Endothelial cell of umbilical vein (primary cell): ENCODE measurements at regions not wholly inside any gene's neighbourhood (a gene's known extent, or its start where the extent isn't known, plus 50 kb on each side); places are given as distances from the start of the nearest gene placed in this dataset.
"Not testable (repeated sequence)": the region's sequence is repeated elsewhere in the genome, so short reads cannot be mapped to it uniquely, and the experiment has no call there.

Source experiments
- BruUV-seq: library from RNA; stranded (reverse); fragments of 400-500 nt; replicated peaks from 2 replicates; lab custom pipeline; 2021; lab: Mats Ljungman, UMichigan
- CTCF ChIA-PET: fragments of 300-600, 350-600 bp; sonication (Branson Sonifier 250); formaldehyde crosslinking; loops from one replicate; lab custom pipeline; 2021; ENCODE audit warnings: antibody characterized with exemption, inconsistent platforms; lab: Charles Lee
- POLR2A ChIA-PET: fragments of 300-600, 350-600 bp; sonication (Branson Sonifier 250); formaldehyde crosslinking; loops from one replicate; lab custom pipeline; 2021; ENCODE audit warnings: antibody characterized with exemption, inconsistent platforms; lab: Charles Lee
- DNase-seq: peaks from one replicate; pipeline ENCODE4 v3.0.0-alpha.2; 2011; ENCODE audit warnings: low read depth, low spot score
- FAIRE-seq: peaks from 2 replicates; lab custom pipeline; 2011; peaks lifted over from hg19 to GRCh38; lab: Jason Lieb, UNC
- H2AFZ ChIP-seq: 2 replicates; pipeline ENCODE4 v1.6.0; 2012; ENCODE audit warnings: low read depth, low read length, control low read depth, inconsistent platforms
- H3K27ac ChIP-seq: 2 replicates; pipeline ENCODE4 v1.5.1; 2011; ENCODE audit warnings: low read depth, mild to moderate bottlenecking, control low read depth, low read length, moderate library complexity; ENCODE audit not compliant: insufficient read depth
- H3K27me3 ChIP-seq, 2 experiments: 2 replicates each; pipeline versions ENCODE4 v1.6.0 to v1.6.1; 2011; ENCODE audit warnings: low read length in 2 of 2, mixed read lengths in 1 of 2; ENCODE audit not compliant: control insufficient read depth in 2 of 2, insufficient read depth in 2 of 2
- H3K36me3 ChIP-seq, 2 experiments: 2 replicates in 1 of 2; 3 replicates in 1 of 2; pipeline ENCODE4 v1.5.1; 2011; ENCODE audit warnings: low read length in 2 of 2, mild to moderate bottlenecking in 1 of 2, moderate library complexity in 1 of 2; ENCODE audit not compliant: control insufficient read depth in 2 of 2, insufficient read depth in 2 of 2; ENCODE audit errors: extremely low read depth in 1 of 2
- H3K4me1 ChIP-seq: 3 replicates; pipeline ENCODE4 v1.5.1; 2011; ENCODE audit warnings: mild to moderate bottlenecking, low read length; ENCODE audit not compliant: control insufficient read depth, insufficient read depth; ENCODE audit errors: extremely low read depth
- H3K4me2 ChIP-seq: 2 replicates; pipeline ENCODE4 v1.6.1; 2011; ENCODE audit warnings: low read length, control low read depth, mixed read lengths; ENCODE audit not compliant: insufficient read depth
- H3K4me3 ChIP-seq, 3 experiments: fragments of 200-600 bp in 1 of 3; sonication (generic), shearing (Covaris generic) in 1 of 3; replicated peaks in 1 of 3; 2 replicates each; pipeline ENCODE4 v1.5.1; 2011 to 2016; ENCODE audit warnings: control low read depth in 3 of 3, low read length in 3 of 3, mild to moderate bottlenecking in 2 of 3, inconsistent platforms in 1 of 3, low read depth in 1 of 3, moderate library complexity in 1 of 3; ENCODE audit not compliant: insufficient read depth in 1 of 3
- H3K79me2 ChIP-seq: 2 replicates; pipeline ENCODE4 v1.6.0; 2012; ENCODE audit warnings: low read length, inconsistent platforms; ENCODE audit not compliant: control insufficient read depth, insufficient read depth
- H3K9ac ChIP-seq: replicated peaks from 2 replicates; pipeline ENCODE3; 2011; ENCODE audit warnings: low read length, control low read depth; ENCODE audit not compliant: insufficient read depth; ENCODE audit errors: extremely low read depth
- H3K9me1 ChIP-seq: replicated peaks from 3 replicates; pipeline ENCODE4 v1.6.0; 2011; ENCODE audit warnings: mild to moderate bottlenecking, low read length; ENCODE audit not compliant: control insufficient read depth, insufficient read depth; ENCODE audit errors: extremely low read depth
- H3K9me3 ChIP-seq: replicated peaks from 2 replicates; pipeline ENCODE4 v1.5.1; 2012; ENCODE audit warnings: low read length, inconsistent platforms; ENCODE audit not compliant: control insufficient read depth, insufficient read depth
- H4K20me1 ChIP-seq: replicated peaks from 2 replicates; pipeline ENCODE3; 2011; ENCODE audit warnings: mild to moderate bottlenecking, low read length; ENCODE audit not compliant: control insufficient read depth, insufficient read depth; ENCODE audit errors: extremely low read depth
- EZH2 ChIP-seq: IDR thresholded peaks from 2 replicates; pipeline ENCODE4 v1.6.1; 2012; ENCODE audit warnings: borderline replicate concordance, low read depth, mild to moderate bottlenecking, moderate library complexity, low read length, inconsistent platforms; ENCODE audit not compliant: severe bottlenecking
- FOS ChIP-seq: IDR thresholded peaks from 2 replicates; pipeline ENCODE4 v1.6.1; 2011; ENCODE audit warnings: mild to moderate bottlenecking, low read length, moderate library complexity, borderline replicate concordance; ENCODE audit not compliant: insufficient read depth
- GATA2 ChIP-seq: IDR thresholded peaks from 2 replicates; pipeline ENCODE4 v1.7.0; 2011; ENCODE audit warnings: low read depth, mild to moderate bottlenecking, moderate library complexity, mixed read lengths, low read length; ENCODE audit not compliant: insufficient read length, insufficient read depth
- JUN ChIP-seq: IDR thresholded peaks from 2 replicates; pipeline ENCODE4 v1.6.1; 2011; ENCODE audit warnings: borderline replicate concordance, low read depth; ENCODE audit not compliant: insufficient read length, insufficient read depth
- MYC ChIP-seq: IDR thresholded peaks from one replicate; pipeline ENCODE4 v1.6.1; 2011; ENCODE audit warnings: mild to moderate bottlenecking, low read depth, low read length
- POLR2A ChIP-seq: IDR thresholded peaks from 2 replicates; pipeline ENCODE4 v1.6.1; 2012; ENCODE audit warnings: low read depth, mild to moderate bottlenecking, control low read depth, low read length
- POLR2AphosphoS5 ChIP-seq: IDR thresholded peaks from 2 replicates; pipeline ENCODE4 v1.6.1; 2012; ENCODE audit warnings: low read depth, mild to moderate bottlenecking, control low read depth, low read length, moderate library complexity; ENCODE audit not compliant: insufficient read depth
- dilution Hi-C: fragments of 300-500 bp; cut with MboI; formaldehyde crosslinking; loops from one replicate; pipeline ENCODE4 v1.15.0; 2019; ENCODE audit warnings: low sequenced_read_pairs; ENCODE audit not compliant: extremely low pct_ligation_motif_present
- intact Hi-C: fragments of 100-400 bp; cut with micrococcal nuclease; formaldehyde crosslinking; loops from one replicate; pipeline ENCODE4 v1.10.0; 2022
- TF ChIP-seq, protein P1 (sequence below), 2 donors: IDR thresholded peaks; 1 replicate in 1 of 2; 2 replicates in 1 of 2; pipeline ENCODE4 v1.5.1; 2011; ENCODE audit warnings: low read length in 2 of 2, mild to moderate bottlenecking in 2 of 2, moderate library complexity in 2 of 2, control low read depth in 1 of 2, inconsistent platforms in 1 of 2, low read depth in 1 of 2; ENCODE audit not compliant: insufficient read depth in 1 of 2; ENCODE audit errors: extremely low read depth in 1 of 2
- TF ChIP-seq, protein P2 (sequence below): IDR thresholded peaks from 2 replicates; pipeline ENCODE4 v1.6.1; 2011; ENCODE audit not compliant: insufficient read depth, insufficient read length

DNA sequence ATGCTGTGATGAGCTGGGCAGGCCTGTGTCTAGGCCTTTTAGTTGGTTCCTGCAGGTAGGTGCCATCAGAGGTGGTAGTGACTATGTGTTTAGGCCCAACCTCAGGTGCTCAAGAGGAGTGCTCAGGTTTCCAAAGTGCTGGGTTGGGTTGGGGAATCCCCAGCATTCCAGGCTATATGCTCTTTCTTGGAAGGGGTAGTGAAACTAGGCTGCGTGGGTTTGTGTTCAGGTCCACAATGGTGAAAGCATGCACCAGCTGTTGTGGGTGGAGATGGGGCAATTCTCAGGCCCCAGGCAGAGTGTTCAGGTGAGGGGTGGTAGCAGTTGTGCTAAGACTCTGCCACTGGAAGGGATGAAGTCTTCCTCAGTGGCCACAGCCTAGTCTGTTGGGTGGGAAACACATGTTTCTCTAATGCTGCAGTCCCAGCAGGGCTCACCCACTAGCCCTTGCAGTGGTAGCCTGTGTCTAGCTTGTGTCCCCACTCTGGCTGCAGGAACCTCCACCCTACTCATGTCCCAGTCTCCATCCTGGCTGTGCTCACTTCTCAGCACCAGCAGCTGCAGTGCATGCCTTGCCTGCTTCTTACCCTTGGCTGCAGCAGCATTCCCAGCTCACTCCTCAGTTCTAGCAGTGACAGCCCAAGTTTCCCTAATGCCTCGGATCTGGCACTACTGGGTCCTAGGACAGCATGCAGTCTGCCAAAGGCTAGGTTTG, 78.9 kb downstream of the FAM170A start:
- Histone ChIP-seq H3K27ac (no peak overlapping the region), H3K27me3 (no peaks in the 10 kb centered on the region), H3K9ac (no peak overlapping the region), H3K4me2 (no peak overlapping the region), H3K36me3 (no peaks in the 10 kb centered on the region), H3K9me1 (no peaks in the 10 kb centered on the region), H3K79me2 (no peaks in the 10 kb centered on the region), H3K9me3 (peaks cover 2% of the 10 kb centered on the region), H3K4me1 (no peaks in the 10 kb centered on the region), H4K20me1 (no peaks in the 10 kb centered on the region), H3K4me3 (no peak overlapping the region), H2AFZ (no peak overlapping the region)
- FAIRE-seq (no peak), DNase-seq (no peak)
- dilution Hi-C loops: no loop called here
- POLR2A ChIA-PET: no interaction called here
- intact Hi-C loops: no loop called here
- no TSS peak for BruUV-seq
- no peak for TF ChIP-seq JUN
- CTCF ChIA-PET: no interaction called here

DNA sequence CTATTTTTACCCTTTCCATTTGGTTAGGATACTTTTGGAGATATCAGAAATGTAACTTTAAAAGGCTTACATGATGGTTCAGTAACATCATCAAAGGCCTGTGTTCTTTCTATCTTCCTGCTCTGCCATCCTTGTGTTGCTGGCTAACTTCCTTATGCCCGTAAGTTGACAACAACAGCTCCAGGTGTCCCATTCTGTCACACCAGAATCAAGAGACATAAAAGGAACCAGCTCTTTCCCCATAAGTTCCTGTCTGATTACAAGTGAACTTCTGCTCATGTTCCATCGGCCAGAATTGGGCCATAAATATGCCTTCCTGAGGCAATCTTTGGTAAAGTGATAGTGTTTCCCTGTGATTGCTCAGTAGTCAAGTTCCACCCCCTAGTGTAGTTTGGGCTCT, 92.4 kb downstream of the FAM170A start:
- FAIRE-seq: no peak
- Histone ChIP-seq H3K4me3 (no peak overlapping the region), H3K9me3 (peaks cover 2% of the 10 kb centered on the region), H3K27me3 (no peaks in the 10 kb centered on the region), H3K4me1 (no peaks in the 10 kb centered on the region), H2AFZ (no peak overlapping the region), H3K27ac (no peak overlapping the region), H3K9me1 (no peaks in the 10 kb centered on the region), H3K4me2 (no peak overlapping the region), H3K79me2 (no peaks in the 10 kb centered on the region), H3K9ac (no peak overlapping the region), H3K36me3 (no peaks in the 10 kb centered on the region), H4K20me1 (no peaks in the 10 kb centered on the region)
- TF ChIP-seq FOS (no peak), GATA2 (no peak), POLR2A (no peak), MYC (no peak), EZH2 (no peak), JUN (no peak), POLR2AphosphoS5 (no peak)
- TF ChIP-seq, protein P1, sequence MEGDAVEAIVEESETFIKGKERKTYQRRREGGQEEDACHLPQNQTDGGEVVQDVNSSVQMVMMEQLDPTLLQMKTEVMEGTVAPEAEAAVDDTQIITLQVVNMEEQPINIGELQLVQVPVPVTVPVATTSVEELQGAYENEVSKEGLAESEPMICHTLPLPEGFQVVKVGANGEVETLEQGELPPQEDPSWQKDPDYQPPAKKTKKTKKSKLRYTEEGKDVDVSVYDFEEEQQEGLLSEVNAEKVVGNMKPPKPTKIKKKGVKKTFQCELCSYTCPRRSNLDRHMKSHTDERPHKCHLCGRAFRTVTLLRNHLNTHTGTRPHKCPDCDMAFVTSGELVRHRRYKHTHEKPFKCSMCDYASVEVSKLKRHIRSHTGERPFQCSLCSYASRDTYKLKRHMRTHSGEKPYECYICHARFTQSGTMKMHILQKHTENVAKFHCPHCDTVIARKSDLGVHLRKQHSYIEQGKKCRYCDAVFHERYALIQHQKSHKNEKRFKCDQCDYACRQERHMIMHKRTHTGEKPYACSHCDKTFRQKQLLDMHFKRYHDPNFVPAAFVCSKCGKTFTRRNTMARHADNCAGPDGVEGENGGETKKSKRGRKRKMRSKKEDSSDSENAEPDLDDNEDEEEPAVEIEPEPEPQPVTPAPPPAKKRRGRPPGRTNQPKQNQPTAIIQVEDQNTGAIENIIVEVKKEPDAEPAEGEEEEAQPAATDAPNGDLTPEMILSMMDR (IDR thresholded peaks at IDR 0.05; ENCODE audit: extremely low read depth in 1 of 2, insufficient read depth in 1 of 2, low read depth in 1 of 2, low read length in 2 of 2): no peak
- TF ChIP-seq, protein P2, sequence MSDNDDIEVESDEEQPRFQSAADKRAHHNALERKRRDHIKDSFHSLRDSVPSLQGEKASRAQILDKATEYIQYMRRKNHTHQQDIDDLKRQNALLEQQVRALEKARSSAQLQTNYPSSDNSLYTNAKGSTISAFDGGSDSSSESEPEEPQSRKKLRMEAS: no peak
- dilution Hi-C loops (no loop called here), intact Hi-C loops (no loop called here)
- no peak for DNase-seq
- ChIA-PET CTCF (no interaction called here), POLR2A (no interaction called here)
- no TSS peak for BruUV-seq

DNA sequence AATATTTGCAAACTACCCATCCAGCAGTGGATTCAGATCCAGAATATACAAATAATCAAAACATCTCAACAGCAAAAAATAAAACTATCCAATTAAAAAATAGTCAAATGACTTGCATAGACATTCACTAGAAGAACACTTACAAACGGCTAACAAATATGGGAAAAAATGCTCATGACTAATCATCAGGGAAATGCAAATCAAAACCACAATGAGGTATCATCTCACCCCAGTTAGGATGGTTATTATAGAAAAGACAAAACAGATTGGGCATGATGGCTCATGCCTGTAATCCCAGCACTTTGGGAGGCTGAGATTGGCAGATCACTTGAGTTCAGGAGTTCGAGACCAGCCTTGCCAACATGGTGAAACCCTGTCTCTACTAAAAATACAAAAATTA, 95.9 kb downstream of the FAM170A start:
- intact Hi-C loops, H3K27ac ChIP-seq, H3K9me1 ChIP-seq, H3K4me2 ChIP-seq, DNase-seq, FAIRE-seq, H2AFZ ChIP-seq, H3K79me2 ChIP-seq, POLR2A ChIA-PET, BruUV-seq, H3K27me3 ChIP-seq, H3K4me1 ChIP-seq, dilution Hi-C loops, H3K9me3 ChIP-seq, H4K20me1 ChIP-seq, H3K9ac ChIP-seq, CTCF ChIA-PET, H3K36me3 ChIP-seq, H3K4me3 ChIP-seq: not testable (repeated sequence)
